HG03520 (cell line): ENCODE measurements at regions not wholly inside any gene's neighbourhood (a gene's known extent, or its start where the extent isn't known, plus 50 kb on each side); places are given as distances from the start of the nearest gene placed in this dataset.
"Not testable (repeated sequence)": the region's sequence is repeated elsewhere in the genome, so short reads cannot be mapped to it uniquely, and the experiment has no call there.

Source experiments
- ATAC-seq: cut with Tn5 transposase; IDR thresholded peaks from one replicate; pipeline ENCODE4 v1.9.1; 2021; ENCODE audit warnings: mild to moderate bottlenecking, moderate library complexity; ENCODE audit not compliant: unreplicated experiment

DNA sequence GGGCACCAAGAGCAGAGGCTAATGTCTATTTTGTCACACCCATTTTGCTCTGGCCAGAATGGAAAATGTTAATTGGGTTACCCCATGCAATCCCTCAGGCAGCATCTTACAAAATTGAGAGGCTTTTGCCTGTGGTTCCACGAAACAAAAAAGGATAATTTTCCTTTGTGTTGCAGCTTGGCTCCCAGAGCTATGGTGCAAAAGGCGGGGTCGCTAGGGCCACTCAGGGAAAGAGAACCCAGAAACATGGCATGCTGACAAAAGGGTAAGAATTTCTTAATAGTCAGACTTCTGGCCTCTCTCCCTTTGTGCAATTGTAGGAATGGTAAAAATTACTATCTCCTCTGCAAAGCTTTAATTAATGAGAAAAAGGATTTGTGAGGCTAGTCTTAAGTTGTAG is 119.6 kb upstream of the BANK1 start:
- no peak for ATAC-seq

DNA sequence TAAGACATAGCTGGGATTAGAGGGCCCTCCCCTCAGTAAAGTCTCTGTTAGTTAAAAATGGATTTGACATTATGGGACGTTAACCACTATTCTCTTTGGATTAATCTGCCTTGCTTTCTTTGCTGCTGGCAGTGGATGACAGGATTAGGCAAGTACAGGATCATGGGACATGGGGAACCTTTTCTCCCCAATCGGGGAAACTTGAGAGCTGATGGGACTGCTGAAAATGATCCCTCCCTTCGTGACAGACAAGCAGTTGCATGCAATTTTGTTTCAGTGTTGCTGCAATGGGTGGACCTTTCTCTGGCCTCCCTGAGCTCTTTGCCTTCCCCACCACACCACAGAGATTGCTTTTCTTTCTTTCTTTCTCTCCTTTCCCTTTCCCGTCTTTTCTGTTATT is 120.2 kb upstream of the BANK1 start:
- no peak for ATAC-seq

GRCh38 chr4:101669832-101670188 is 120.7 kb upstream of the BANK1 start:
- no peak for ATAC-seq

DNA sequence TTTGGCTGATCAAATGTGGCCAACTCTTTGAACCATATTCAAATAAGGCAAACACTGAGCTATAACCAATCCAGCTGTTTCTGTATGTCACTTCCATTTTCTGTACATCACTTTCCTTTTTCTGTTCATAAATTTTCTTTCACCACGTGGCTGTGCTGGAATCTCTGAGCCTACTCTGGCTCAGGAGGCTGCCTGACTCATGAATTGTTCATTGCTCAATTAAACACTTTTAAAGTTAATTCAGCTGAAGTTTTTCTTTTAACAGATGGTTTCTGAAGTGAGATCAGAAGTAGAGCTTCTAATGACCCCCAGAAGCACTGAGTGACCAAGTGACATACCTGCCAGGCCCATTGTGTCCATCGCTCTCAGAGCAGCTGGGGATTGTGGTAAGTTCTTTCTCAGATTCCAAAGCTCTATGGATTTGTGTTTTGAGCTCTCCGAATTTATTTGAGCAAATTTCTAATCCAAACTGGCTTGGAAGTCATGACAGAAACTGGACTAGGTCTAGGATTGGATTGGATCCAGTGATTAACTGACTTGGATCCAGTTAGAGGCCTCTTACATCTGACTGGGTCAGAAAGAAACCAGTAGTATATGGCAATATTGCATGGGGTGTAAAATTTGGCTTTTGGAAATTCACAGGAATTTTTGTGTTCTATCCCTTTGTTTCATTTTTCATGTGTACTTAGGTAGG is 121.2 kb upstream of the BANK1 start:
- ATAC-seq = no peak

DNA sequence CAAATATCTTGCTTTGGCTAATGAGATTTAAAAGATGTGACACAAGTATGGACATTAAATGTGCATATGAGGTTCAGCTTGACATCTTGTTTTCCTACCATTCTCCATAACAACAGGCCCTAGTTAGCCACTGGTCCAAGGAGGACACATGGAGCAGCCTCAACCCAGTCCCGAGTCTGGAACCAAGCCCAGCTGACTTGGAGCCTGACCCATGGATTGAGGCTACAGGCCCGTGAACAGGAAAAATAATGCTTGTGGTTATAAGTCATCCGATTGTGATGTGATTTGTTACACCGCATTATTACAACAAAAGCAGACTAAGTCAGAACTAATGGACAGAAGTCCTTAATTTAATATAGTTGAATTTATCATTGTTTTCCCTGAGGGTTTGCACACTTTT is 123.2 kb upstream of the BANK1 start:
- ATAC-seq = no peak

GRCh38 chr4:101660607-101661006 is 129.9 kb upstream of the BANK1 start:
- no peak for ATAC-seq

- no peak for ATAC-seq
Measured at GRCh38 chr4:101655857-101656256, 134.7 kb upstream of the BANK1 start.

DNA sequence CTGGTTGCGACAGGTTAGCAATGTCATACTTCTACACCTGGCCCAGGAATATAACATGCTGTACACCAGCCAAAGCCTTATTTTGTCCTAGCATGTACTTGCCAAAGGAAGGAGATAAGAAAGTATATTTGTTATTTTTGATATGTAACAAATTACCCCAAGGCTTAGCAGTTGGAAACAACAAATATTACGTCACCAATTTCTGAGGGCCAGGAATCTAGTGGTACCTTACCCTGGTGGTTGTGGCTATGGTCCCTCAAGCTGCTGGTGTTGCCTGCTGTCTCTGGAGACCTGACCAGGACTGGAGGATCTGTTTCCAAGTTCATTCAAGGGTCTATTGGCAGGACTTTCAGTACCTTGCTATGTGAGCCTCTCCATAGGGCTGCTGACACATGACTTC is 135.5 kb upstream of the BANK1 start:
- ATAC-seq = no peak

GRCh38 chr4:101651778-101652177 is 138.8 kb upstream of the BANK1 start:
- ATAC-seq = no peak

- ATAC-seq = no peak
Measured at GRCh38 chr4:101649790-101650515, 140.6 kb upstream of the BANK1 start.

DNA sequence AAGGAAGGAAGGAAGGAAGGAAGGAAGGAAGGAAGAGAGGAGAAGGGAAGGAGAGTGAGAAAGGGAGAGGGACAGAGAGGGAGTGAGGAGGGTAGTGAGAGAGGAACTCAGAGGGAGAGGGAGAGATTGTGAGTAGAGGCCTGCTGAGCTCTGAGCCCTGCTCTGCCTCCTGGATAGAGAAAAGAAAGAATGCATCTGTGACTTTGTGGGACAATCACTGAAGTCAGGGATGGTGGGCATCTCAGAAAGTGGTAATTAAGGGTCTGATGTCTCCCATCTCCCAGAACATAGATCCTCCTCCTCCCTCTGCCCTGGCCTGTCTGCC is 142.9 kb upstream of the BANK1 start:
- ATAC-seq = no peak

GRCh38 chr4:101644516-101644915 is 146.0 kb upstream of the BANK1 start:
- ATAC-seq = no peak

- ATAC-seq = no peak
Measured at GRCh38 chr4:101643186-101643837, 147.2 kb upstream of the BANK1 start.

DNA sequence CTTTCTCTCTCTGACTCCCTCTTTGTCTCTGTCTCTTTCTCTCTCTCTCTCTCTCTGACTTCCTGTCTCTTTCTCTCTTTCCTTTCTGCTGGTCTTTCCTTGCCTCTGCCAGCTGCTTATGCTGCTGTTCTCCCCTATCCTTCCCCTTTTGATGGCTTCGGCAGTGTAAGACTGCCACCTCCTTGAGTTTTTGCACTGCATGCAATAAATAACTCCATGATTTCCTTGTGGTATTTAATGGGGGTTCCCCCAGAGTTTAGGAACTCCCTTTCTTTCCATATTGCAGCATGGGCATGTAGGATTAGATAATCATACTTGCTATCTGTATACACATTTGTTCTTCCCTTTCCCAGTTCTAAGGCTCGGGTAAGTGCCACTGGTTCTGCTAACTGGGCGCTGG is 157.8 kb upstream of the BANK1 start:
- not testable (repeated sequence) for ATAC-seq

DNA sequence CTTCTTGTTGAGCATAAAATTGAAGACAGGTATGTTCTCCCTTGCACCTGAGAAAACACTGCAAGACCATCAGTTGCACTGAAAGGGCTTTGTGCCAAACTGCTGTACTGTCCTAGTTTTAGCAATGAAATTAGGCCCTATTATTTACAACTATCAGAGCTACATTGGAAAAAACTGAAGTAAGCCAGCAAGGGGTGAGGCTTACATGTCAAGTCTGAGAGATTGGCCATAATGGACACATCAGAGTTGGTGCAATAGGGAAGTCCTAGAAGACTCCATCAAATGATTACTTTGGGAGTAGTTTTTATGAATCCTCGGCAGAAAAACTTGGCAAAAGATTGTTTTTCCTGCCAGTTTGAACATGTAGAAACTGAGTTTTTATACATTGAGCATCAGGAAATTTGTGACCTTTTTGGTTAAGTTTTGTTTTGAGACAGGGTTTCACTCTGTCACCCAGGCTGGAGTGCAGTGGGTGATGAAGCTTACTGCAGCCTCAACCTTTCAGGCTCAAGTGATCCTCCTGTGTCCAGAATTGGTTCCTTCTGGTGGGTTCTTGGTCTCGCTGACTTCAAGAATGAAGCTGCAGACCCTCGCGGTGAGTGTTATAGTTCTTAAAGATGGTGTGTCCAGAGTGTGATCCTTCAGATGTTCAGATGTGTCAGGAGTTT is 160.1 kb upstream of the BANK1 start:
- ATAC-seq = no peak

- ATAC-seq = no peak
Measured at GRCh38 chr4:101621120-101621519, 169.4 kb upstream of the BANK1 start.

GRCh38 chr4:101615652-101616051 is 174.9 kb upstream of the BANK1 start:
- ATAC-seq = no peak

DNA sequence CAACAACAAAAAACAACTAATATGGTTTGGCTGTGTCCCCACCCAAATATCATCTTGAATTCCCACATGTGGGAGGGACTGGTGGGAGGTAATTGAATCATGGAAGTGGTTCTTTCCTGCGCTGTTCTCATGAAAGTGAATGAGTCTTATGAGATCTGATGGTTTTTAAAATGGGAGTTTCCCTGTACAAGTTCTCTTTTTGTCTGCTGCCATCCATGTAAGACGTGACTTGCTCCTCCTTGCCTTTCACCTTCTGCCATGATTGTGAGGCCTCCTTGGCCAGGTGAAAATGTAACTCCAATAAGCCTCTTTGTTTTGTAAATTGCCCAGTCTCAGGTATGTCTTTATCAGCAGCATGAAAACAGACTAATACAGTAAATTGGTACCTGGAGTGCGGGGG is 183.5 kb upstream of the BANK1 start:
- ATAC-seq = not testable (repeated sequence)

- ATAC-seq = no peak
Measured at GRCh38 chr4:101604976-101605375, 185.6 kb upstream of the BANK1 start.

DNA sequence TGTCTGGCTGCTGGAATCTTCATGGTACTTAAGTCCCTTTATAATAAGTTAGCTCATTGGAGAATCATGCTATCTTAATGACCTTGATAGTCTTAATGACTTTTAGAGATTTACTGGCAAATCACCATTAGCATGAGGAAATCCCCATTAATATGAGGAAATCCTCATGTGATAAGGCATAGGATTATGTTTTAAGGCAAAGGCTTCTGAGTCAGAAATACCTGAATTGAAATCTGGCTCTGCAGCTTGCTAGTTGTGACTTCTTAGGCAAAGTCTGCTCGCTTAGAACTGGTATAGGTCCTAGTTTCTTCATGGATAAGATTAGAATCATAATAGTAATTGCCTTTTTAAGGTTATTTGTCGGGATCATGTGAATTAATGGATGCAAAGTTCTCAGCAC is 190.2 kb upstream of the BANK1 start:
- ATAC-seq = no peak

DNA sequence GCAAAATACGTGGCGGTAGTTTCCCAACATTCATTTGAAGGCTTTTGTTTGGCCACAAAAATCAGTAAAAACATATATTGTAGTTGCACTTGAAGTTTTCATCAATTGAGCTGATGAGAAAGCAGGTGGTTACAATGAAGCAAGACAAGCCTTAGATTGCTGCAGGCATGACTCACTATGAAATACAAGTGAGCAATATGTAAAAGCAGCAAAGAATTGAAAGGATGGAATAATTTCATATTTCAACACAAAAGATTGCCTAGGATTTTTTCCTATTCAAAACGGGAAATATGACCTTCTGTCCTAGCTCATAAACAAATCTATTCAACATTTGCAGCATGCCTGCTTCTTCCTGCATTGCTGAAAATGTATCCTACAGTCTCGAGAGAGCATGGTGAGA is 190.9 kb upstream of the BANK1 start:
- no peak for ATAC-seq
